Retinal pigment epithelial cell (primary cell): ENCODE measurements at regions not wholly inside any gene's neighbourhood (a gene's known extent, or its start where the extent isn't known, plus 50 kb on each side); places are given as distances from the start of the nearest gene placed in this dataset.
A peak's percentile ranks its signal among the peaks of the same experiment; 100 is the strongest.

Experiments used
- DNase-seq: peaks from one replicate; pipeline ENCODE4 v3.0.0-alpha.2; 2010; ENCODE audit warnings: low read depth
- H3K4me3 ChIP-seq: 2 replicates; pipeline ENCODE4 v1.5.1; 2011; ENCODE audit warnings: mild to moderate bottlenecking, low read length, control low read depth, moderate library complexity
- TF ChIP-seq, protein P1 (sequence below): conservative IDR thresholded peaks from 2 replicates; pipeline ENCODE4 v1.5.1; 2011; ENCODE audit warnings: low read depth, low read length, control low read depth, inconsistent platforms

DNA sequence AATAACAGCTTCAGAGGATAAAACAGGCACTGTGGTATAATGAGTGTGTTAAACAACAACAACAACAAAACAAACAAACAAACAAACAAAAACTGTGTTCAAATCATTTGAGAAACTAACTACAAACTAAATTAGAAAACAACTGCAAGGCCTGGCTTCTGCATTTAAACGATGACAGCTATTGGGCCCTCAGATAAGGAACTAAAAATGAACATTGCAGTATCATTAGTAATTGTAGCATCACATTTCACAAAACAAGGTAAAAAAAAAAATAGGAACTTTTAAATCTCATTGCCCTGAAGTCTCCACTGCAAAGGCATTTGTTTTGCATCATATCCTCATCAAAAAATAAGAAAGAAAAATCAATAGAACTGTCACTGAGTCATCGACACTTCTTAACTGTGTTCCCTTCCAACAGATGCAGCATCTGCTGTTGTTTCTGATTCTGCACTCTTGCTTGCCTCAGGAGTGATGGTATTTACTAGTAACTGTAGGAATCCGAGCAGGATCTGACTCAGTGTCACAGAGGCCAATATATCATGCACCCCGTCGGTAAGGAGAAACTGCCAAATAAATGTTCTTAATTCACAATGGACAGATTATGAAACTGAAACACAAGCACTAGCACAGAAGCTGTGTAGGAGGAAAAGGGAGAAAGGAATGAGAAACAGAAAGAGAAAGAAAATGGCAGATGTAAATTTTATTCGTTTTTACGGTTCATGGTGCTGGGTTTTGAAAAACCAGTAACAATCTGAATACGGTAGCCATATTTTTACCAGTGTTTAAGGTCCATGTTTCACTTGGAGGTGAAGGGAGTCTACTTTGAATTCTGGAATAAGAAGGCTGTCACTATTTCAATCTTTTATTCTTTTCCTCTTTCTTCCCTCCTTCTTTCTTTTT is 365.7 kb upstream of the EPHA7 start:
- no peak overlapping the region for H3K4me3 ChIP-seq
- TF ChIP-seq, protein P1, sequence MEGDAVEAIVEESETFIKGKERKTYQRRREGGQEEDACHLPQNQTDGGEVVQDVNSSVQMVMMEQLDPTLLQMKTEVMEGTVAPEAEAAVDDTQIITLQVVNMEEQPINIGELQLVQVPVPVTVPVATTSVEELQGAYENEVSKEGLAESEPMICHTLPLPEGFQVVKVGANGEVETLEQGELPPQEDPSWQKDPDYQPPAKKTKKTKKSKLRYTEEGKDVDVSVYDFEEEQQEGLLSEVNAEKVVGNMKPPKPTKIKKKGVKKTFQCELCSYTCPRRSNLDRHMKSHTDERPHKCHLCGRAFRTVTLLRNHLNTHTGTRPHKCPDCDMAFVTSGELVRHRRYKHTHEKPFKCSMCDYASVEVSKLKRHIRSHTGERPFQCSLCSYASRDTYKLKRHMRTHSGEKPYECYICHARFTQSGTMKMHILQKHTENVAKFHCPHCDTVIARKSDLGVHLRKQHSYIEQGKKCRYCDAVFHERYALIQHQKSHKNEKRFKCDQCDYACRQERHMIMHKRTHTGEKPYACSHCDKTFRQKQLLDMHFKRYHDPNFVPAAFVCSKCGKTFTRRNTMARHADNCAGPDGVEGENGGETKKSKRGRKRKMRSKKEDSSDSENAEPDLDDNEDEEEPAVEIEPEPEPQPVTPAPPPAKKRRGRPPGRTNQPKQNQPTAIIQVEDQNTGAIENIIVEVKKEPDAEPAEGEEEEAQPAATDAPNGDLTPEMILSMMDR = no peak
- DNase-seq = no peak

DNA sequence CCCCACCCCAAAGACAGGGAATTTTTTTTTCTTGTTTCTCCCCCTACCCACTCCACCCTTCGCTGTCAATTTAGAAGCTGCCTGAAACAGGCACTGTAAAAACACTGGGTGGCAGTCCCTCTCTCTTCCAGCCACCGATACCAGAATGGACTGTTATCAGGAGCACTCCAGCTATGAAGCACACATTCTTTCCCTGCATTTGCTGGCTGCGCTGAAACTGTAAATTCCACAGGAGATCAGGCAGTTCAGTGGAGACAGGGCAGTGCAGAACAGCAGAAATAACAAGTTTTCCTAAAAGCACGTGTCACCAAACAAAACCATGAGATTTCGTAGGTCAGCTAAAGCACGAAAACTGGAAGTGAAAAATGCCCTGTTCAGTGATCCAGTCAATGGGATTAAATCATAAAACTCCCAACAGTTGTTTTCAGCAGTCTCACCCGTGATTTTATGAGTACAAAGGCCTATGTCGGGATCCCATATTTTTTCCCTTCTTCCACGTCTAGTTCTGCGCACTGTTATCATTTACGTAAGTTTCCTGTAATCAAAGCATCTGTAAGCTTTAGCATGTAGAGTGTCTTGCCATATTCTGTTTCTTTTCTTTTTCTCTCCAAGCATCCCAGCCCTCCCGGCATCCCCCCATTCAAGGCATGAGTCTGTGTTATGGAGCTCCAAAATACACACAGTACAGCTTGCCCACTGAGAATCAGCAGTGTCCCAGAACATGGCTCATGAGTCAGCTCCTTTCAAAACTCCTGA is 359.9 kb upstream of the EPHA7 start:
- TF ChIP-seq, protein P1 = peak; percentile 57
- peak overlapping the region; percentile 24 for H3K4me3 ChIP-seq
- peak; percentile 98 for DNase-seq

DNA sequence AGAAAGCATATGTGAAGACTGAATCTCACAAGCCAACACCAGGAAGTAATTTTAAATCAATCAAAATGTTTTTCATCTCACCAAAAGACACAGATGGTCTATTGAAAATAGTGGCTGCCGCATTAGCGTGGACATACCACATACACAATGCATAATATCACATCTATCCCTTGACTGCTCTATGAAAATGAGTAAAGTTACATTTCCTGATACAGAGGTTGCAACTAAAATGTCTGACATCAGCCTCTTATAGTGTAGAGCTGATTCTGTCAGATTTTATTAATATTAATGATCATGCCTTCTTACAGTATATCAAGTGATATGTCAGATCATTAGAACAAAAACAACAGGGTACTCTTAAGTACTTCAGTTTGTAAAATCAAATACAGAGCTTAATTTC is 339.8 kb upstream of the EPHA7 start:
- TF ChIP-seq, protein P1 = no peak
- no peak for DNase-seq
- H3K4me3 ChIP-seq = no peak overlapping the region

DNA sequence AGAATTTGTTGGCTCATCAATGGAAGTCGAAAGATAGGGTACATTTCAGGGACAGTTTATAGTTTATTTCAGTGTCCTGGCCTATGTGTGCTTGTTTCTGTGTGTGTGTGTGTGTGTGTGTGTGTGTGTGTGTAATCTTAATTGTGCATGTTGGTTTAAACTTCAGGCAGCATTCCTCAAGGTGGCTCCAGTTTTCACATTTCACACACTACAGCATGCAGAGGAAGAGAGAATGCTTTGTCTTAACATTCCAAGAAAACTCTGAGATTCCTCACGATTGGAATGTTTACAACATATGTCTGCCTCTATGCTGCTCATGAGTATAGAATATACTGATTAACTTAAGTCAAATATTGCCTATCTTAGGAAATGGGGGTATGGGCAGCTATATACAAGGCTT is 332.6 kb upstream of the EPHA7 start:
- no peak overlapping the region for H3K4me3 ChIP-seq
- peak; percentile 39 for DNase-seq
- TF ChIP-seq, protein P1 = no peak

DNA sequence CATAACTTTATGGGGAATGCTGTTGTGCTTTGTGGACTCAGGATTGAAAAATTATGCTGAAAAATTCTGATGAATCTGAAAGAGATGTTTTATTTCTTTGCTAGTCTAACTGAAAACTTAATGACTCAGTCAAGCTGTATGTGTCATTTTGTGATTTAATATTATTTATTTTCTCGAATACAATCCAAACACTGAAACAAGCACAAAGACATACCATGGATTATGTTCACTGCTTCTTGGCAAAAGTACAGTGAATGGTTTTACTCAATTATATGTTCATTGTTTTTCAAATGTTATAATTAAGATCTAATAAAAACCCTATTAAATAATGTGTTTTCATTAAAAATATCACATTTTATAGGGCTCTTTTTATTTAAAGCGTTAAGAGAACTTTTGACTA is 330.6 kb upstream of the EPHA7 start:
- no peak overlapping the region for H3K4me3 ChIP-seq
- no peak for DNase-seq
- TF ChIP-seq, protein P1 = no peak

DNA sequence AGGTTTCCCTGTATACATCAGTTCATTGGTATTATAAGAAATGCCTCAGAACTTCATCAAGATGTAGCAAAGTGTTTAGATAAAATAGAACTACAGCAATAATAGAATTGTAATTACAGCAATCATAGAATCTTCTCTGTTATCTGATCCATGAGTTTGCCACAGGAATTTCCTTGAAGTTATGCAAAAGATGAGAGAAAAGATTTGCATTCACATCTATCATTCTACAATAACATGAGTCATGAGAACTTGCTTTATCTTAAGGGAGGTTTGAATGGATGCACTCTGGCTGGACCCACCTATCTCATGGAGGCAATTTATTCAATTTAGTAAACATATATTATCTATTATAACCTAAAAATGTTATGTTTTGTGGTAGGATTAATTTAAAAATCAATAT is 329.8 kb upstream of the EPHA7 start:
- TF ChIP-seq, protein P1 = no peak
- DNase-seq = no peak
- H3K4me3 ChIP-seq = no peak overlapping the region
